Cerebellar cortex (tissue), 1 donor: ENCODE measurements at regions not wholly inside any gene's neighbourhood (a gene's known extent, or its start where the extent isn't known, plus 50 kb on each side); places are given as distances from the start of the nearest gene placed in this dataset.
"Not testable (repeated sequence)": the region's sequence is repeated elsewhere in the genome, so short reads cannot be mapped to it uniquely, and the experiment has no call there.

Experiments used
- DNase-seq: peaks from one replicate; pipeline ENCODE4 v3.0.0-alpha.2; 2015; ENCODE audit warnings: low spot score

DNA sequence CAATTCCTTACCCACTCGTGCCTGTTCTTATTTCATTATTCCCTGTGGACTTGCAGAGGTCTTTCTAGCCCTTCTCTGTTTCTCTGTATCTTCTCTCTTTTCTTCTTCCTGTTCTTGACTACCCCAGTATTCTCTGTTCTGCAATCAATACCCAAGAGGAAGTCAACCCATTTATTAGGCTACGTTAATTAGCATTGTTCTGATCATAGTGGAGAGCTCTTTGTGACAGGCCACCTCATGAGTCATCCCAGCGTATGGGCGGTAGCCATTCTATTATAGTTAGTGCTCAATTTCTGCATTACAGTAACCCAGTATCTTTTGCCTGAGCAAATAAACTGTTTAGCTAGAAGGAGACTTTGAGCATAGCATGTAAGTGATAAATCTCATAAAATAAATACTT is 259.5 kb upstream of the GRM7 start:
- DNase-seq, result no peak

DNA sequence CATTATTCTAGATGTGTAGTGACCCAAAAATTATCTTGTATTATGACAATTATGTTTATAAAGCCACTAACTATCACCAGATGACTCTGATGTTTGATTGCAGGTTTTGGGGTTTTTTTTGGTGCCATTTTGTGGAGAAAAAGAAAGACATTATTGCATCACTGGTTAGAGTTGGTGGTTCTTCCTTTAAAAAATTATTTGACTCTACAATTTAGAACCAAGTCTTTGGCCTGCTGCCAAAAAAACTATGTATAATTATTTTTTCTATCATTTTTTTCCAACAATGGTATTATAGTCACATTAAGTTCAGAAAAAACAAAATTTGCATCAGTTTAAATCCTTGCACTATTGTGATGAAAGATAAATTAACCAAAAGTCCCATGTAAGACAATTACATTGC is 258.6 kb upstream of the GRM7 start:
- DNase-seq, result no peak

GRCh38 chr3:6605227-6605626 is 255.7 kb upstream of the GRM7 start:
- no peak for DNase-seq

GRCh38 chr3:6608843-6609242 is 252.1 kb upstream of the GRM7 start:
- DNase-seq, result no peak

DNA sequence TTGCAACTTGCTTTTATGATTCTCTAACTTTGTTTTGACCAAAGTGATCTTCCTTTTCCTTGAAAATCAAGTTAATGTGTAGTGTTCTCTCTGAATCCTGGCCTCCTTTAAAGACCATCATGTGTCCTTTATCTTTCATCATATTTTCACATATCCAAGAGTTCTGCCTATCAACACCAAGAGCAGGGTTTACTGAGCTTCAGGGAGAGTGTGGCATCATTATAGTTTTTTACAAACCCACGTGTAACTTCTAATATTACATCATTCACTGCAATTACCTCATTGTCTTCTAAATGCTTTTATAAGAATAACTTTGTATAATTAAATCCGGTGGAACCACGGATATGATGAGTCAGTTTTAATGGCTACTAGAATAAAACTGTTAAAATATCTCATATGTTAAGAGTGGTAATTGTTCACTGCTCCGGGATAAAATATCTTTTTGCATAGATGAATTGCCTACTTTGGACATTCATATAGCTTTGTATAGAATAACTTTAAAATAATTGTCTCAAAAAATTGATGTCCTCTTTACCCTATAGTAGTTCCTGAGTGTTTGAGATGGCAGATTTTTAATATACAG is 248.8 kb upstream of the GRM7 start:
- no peak for DNase-seq

- no peak for DNase-seq
Measured at GRCh38 chr3:6622260-6622659, 238.7 kb upstream of the GRM7 start.

DNA sequence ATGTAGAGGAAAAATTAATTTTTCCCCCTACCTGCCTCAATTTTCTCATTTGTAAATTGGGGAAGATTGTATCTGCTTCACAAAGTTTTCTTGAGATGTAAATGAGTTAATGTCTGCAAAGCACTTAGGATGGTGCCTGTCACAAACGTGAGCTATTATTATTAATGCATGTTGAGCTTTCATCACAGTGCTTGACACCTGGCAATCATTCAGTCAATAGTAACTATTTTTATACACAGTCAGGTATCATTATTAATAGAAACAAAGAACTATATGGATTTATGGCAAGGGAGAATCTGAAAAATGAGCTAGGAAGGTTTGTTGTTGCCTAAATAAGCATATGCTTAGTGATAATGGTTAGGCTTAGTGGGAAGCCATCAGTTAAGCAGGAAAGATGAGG is 238.2 kb upstream of the GRM7 start:
- DNase-seq, result no peak

DNA sequence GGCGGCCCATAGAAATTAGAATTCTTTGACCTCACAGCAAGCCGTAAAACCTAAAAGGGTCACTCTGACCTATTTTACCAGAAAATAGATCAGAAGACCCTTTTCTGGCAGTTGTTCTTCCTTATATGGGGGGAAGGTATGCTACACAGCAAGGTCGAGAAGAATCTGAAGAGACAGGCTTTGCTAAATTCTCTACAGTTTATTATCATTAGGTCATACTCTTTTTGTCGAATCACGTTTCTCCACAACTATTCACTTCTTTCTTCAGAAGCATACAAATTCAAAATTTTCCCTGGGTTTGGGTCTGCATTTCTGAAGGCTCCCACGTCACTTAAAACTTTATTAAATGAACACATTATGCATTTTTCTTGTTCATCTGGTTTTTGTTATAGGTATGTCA is 229.5 kb upstream of the GRM7 start:
- DNase-seq, result no peak

DNA sequence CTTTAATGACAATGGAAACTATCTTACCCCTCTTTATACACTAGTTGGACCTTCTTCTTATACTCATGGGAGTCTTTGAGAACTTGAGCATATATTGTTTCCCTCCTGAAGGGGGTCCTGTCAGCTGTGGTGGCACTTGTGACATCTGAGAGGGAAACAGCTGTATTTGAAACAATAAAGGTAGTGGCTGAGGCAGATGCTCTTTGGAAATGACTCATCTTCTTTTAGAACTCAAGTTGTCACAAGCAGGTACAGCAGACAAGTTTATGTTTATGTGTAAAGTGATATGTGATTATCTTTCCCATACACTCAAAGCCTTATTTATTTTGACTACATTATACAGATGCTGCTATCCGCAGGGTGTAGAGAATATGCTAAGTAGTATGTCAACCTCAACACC is 220.0 kb upstream of the GRM7 start:
- DNase-seq, result no peak

GRCh38 chr3:6644070-6644929 is 216.6 kb upstream of the GRM7 start:
- no peak for DNase-seq

DNA sequence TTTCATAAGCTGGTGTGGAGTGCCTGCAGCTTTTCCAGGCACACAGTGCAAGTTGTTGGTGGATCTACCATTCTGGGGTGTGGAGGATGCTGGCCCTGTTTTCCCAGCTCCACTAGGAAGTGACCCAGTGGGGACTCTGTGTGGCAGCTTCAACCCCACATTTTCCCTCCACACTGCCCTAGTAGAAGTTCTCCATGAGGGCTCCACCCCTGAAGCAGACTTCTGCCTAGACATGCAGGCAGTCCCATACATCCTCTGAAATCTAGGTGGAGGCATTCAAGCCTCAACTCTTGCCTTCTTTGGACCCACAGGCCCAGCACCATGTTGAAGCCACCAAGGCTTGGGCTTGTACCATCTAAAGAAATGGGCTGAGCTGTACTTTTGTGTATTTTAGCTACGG is 206.2 kb upstream of the GRM7 start:
- DNase-seq, result no peak

- DNase-seq, result no peak
Measured at GRCh38 chr3:6655275-6655674, 205.6 kb upstream of the GRM7 start.

- no peak for DNase-seq
Measured at GRCh38 chr3:6657591-6657990, 203.3 kb upstream of the GRM7 start.

DNA sequence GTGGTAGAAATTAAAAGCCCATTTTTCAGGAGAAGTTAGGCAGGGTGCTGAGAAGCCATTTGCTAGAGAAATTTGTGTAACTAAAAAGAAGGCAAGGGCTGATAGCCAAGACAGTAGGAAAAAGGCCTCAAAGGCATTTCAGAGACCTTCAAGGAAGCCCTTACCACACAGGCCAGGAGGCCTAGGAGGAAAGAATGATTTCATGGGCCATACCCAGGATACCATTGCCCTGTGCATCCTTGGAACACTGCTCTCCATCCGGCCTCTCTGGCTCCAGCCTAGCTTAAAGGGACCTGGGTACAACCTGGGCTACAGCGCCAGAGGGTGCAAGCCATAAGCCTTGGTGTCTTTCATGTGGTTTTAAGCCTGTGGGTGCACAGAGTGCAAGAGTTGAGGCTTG is 193.6 kb upstream of the GRM7 start:
- no peak for DNase-seq

- DNase-seq, result no peak
Measured at GRCh38 chr3:6671363-6671762, 189.6 kb upstream of the GRM7 start.

- DNase-seq, result no peak
Measured at GRCh38 chr3:6679510-6679909, 181.4 kb upstream of the GRM7 start.

DNA sequence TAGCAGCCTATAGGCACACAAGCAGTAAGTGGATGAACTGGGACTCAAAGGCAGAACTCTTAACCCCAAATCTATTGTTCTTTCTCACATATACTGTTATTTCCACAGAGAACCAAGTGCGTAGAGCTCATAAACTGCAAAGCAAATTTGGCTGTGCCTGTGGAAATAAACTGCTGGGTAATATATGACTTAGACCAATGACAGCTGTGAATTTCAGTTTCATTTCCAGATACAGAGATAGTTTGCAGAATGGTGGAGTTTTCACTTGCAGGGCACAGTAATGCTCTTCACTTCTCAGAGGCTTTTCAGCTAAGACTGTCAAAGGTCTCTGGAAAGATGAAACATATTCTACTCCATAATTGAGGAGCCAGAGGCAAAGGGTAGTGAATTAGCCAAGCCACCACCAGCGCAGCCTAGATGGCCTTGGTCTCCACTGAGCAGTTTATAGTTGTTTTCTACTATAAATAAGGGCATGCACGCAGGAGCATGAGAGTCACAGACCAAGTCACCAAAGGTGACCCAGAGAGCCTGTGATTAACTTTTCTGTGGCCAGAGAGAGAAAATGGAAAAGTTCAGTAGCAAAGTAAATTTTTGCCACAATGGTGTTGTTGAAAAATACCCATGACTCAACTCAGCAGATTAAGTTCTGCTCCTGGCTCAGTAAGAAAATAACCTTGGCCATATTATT is 180.7 kb upstream of the GRM7 start:
- no peak for DNase-seq

DNA sequence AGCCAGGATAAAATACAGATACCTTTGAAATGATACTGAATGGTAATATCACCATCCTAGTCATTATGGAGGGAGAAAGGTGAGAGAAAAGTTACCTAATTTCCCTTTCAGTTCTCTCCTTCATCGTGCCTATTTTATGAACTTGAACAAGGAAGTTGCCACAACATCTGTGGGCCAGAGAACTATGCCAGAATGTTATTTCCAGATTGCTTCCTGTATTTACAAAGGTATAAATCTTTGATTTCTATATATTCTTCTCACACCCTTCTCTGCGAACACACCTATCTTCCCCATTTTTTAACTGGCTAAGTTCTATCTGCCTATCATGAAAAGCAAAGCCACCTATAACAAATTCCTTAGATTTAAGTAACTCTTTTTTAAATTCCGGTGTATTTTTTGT is 163.6 kb upstream of the GRM7 start:
- DNase-seq, result no peak

DNA sequence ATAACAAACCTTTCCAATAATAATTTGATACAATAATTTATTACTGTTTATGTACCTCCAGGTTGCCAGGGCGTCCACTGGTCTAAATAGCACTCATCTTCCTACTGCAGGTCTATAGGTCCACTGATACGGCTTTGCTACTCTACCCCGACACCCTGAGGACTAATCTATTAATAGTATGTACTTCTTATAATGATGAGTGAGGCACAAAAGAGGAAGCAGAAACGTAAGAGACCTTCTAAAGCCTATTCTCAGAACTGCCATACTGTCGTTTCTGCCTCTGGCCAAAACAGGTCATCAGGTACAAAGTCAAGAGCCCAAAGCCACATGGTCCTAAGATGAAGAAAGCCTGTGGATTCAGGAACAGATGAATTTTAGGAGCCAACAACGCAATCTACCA is 163.2 kb upstream of the GRM7 start:
- DNase-seq, result no peak

DNA sequence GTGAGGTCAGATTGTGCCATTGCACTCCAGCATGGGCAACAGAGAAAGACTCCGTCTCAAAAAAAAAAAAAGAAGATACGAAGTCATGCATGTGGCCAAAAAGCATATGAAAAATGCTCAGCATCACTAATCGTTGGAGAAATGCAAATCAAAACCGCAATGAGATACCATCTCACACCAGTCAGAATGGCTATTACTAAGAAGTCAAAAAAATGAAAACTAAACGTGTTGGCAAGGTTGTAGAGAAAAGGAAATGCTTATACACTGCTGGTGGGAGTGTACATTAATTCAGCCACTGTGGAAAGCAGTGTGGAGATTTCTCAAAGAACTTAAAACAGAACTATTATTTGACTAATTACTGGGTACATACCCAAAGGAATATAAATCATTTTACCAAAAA is 156.1 kb upstream of the GRM7 start:
- not testable (repeated sequence) for DNase-seq

DNA sequence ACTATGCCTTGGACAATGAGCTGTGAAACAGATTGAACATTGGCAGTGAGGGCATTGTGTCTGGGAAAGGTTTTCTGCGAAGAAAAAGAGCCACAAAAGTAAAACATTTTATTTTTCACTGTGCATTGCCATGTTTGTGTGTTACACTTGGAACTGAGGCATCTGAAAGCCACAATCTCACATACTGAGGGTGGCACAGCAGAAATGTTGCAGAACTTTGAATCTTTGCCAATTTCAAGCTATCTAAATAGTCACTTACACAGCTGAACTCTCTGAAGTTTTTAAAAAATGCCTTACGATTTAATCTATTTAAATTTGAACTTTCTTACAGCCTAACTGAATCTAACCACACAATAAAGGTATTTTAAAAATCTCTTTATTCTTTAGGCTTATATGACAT is 154.1 kb upstream of the GRM7 start:
- no peak for DNase-seq

DNA sequence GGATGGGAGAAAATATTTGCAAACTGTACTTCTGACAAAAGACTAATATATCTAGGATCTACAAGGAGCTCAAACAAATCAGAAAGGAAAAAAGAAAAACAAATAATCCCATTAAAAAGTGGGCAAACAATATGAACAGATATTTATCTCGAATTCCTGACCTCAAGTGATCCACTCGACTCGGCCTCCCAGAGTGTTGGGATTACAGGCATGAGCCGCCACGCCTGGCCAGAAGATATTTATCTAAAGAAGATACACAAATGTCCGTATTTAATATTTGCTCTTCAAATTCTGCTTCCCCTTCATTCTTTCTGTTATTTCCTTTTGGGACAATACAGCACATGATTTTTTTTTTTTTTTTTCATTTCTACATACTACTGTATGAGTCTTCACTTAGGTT is 151.7 kb upstream of the GRM7 start:
- no peak for DNase-seq

DNA sequence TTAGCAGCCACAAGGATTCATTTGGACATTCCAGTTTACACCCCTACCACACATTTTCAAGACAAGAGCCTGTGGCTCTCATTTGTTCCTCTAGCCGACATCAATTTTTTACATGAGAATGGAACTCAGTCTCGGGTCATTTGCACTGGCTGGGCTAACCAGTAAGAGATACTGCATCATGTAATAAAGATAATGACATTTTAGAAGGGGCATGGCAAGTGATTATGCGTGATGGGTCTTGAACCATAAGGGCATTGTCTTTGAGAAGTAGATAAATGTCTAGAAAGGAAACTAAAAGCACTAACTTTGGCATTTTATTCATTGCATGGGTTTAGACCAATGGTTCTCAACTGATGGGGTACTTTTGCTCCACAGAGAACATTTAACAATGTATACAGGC is 146.0 kb upstream of the GRM7 start:
- DNase-seq, result no peak
